ENCODE measurements at regions not wholly inside any gene's neighbourhood (a gene's known extent, or its start where the extent isn't known, plus 50 kb on each side); places are given as distances from the start of the nearest gene placed in this dataset.

GRCh38 chr19:29263305-29264135, 50.6 kb upstream of the UQCRFS1 start:
- H3K9me3 ChIP-seq: no peaks in the 10 kb centered on the region
- no peaks in the 10 kb centered on the region for H3K4me1 ChIP-seq
- H3K36me3 ChIP-seq: no peaks in the 10 kb centered on the region
- TF ChIP-seq EP300 (IDR thresholded peaks at IDR 0.05): no peak
- peak in 1 of 2 donors; percentile 71 for TF ChIP-seq CTCF (IDR thresholded peaks at IDR 0.05)
- H3K4me3 ChIP-seq: no peak overlapping the region
- 14% methylated on average over 8 of the region's 8 CpGs for WGBS
- peaks cover 23% of the 10 kb centered on the region for H3K27me3 ChIP-seq
- H3K27ac ChIP-seq: no peak overlapping the region
- DNase-seq (ENCODE audit: low spot score in 2 of 2): no peak

GRCh38 chr19:29264897-29265296, 51.9 kb upstream of the UQCRFS1 start:
- peaks cover 30% of the 10 kb centered on the region for H3K27me3 ChIP-seq

GRCh38 chr19:29265436-29265835, 52.5 kb upstream of the UQCRFS1 start:
- peak; percentile 17 to 23 for DNase-seq (ENCODE audit: low spot score in 2 of 2)
- peaks cover 5% of the 10 kb centered on the region for H3K4me1 ChIP-seq
- WGBS: 91% methylated on average over 6 of the region's 6 CpGs
- peaks cover 33% of the 10 kb centered on the region for H3K27me3 ChIP-seq
- H3K9me3 ChIP-seq: no peaks in the 10 kb centered on the region
- no peaks in the 10 kb centered on the region for H3K36me3 ChIP-seq
- H3K27ac ChIP-seq: no peak overlapping the region
- H3K4me3 ChIP-seq: no peak overlapping the region
- TF ChIP-seq POLR2A (IDR thresholded peaks at IDR 0.05) (no peak), CTCF (IDR thresholded peaks at IDR 0.05) (no peak), EP300 (IDR thresholded peaks at IDR 0.05) (no peak), POLR2AphosphoS5 (IDR thresholded peaks at IDR 0.05) (no peak)

More at GRCh38 chr19:29264897-29265296, 51.9 kb upstream of the UQCRFS1 start:
- TF ChIP-seq POLR2AphosphoS5 (IDR thresholded peaks at IDR 0.05): no peak
- no peak overlapping the region for H3K27ac ChIP-seq
- no peak for DNase-seq (ENCODE audit: low spot score in 2 of 2)
- no peaks in the 10 kb centered on the region for H3K9me3 ChIP-seq
- H3K36me3 ChIP-seq: no peaks in the 10 kb centered on the region
- H3K4me1 ChIP-seq: peaks cover 5% of the 10 kb centered on the region
- H3K4me3 ChIP-seq: no peak overlapping the region
- whole genome bisulfite sequencing: 87% methylated on average over 7 of the region's 7 CpGs

- 67% methylated on average over 4 of the region's 4 CpGs for WGBS
- Histone ChIP-seq H3K4me3 (no peak overlapping the region), H3K27ac (no peak overlapping the region), H3K4me1 (peaks cover 5% of the 10 kb centered on the region), H3K9me3 (no peaks in the 10 kb centered on the region), H3K27me3 (peaks cover 33% of the 10 kb centered on the region), H3K36me3 (no peaks in the 10 kb centered on the region)
- DNase-seq (ENCODE audit: low spot score in 2 of 2): peak; percentile 24 to 45
- no peak for TF ChIP-seq POLR2AphosphoS5 (IDR thresholded peaks at IDR 0.05)
- TF ChIP-seq POLR2A (IDR thresholded peaks at IDR 0.05): no peak
- TF ChIP-seq EP300 (IDR thresholded peaks at IDR 0.05): no peak
- no peak for TF ChIP-seq CTCF (IDR thresholded peaks at IDR 0.05)
Observed at GRCh38 chr19:29266001-29266400, 53.0 kb upstream of the UQCRFS1 start.

GRCh38 chr19:29266603-29267002, 53.7 kb upstream of the UQCRFS1 start:
- WGBS: 77% methylated on average over 4 of the region's 4 CpGs
- Histone ChIP-seq H3K4me1 (peaks cover 5% of the 10 kb centered on the region), H3K4me3 (no peak overlapping the region), H3K36me3 (no peaks in the 10 kb centered on the region), H3K27me3 (peaks cover 39% of the 10 kb centered on the region), H3K27ac (no peak overlapping the region), H3K9me3 (no peaks in the 10 kb centered on the region)
- DNase-seq (ENCODE audit: low spot score in 2 of 2): peak; percentile 28 to 43
- TF ChIP-seq EP300 (IDR thresholded peaks at IDR 0.05) (no peak), POLR2AphosphoS5 (IDR thresholded peaks at IDR 0.05) (no peak), CTCF (IDR thresholded peaks at IDR 0.05) (no peak), POLR2A (IDR thresholded peaks at IDR 0.05) (no peak)
